Activated CD8-positive, alpha-beta memory T cell treated with anti-CD3 and anti-CD28 coated beads, Interleukin-2, amount 50 U/mL, for 1 hour (primary cell): ENCODE measurements at regions not wholly inside any gene's neighbourhood (a gene's known extent, or its start where the extent isn't known, plus 50 kb on each side); places are given as distances from the start of the nearest gene placed in this dataset.

Source experiments
- DNase-seq: peaks from one replicate; pipeline ENCODE4 v3.0.0-alpha.2; 2020; ENCODE audit errors: extremely low read depth

- DNase-seq, result no peak
Measured at GRCh38 chr2:12416600-12416999, 300.1 kb upstream of the TRIB2 start.

GRCh38 chr2:12417786-12418185 lies 298.9 kb upstream of the TRIB2 start:
- no peak for DNase-seq

- DNase-seq, result no peak
Measured at GRCh38 chr2:12419803-12420202, 296.9 kb upstream of the TRIB2 start.

- DNase-seq, result no peak
Measured at GRCh38 chr2:12421046-12421445, 295.7 kb upstream of the TRIB2 start.

GRCh38 chr2:12424219-12424618 lies 292.5 kb upstream of the TRIB2 start:
- no peak for DNase-seq

- DNase-seq, result no peak
Measured at GRCh38 chr2:12424809-12425208, 291.9 kb upstream of the TRIB2 start.

- DNase-seq, result no peak
Measured at GRCh38 chr2:12428324-12428723, 288.4 kb upstream of the TRIB2 start.

GRCh38 chr2:12428786-12429185 lies 287.9 kb upstream of the TRIB2 start:
- no peak for DNase-seq

- no peak for DNase-seq
Measured at GRCh38 chr2:12429779-12430406, 286.8 kb upstream of the TRIB2 start.

- no peak for DNase-seq
Measured at GRCh38 chr2:12430407-12431133, 286.2 kb upstream of the TRIB2 start.

GRCh38 chr2:12432985-12433625 lies 283.6 kb upstream of the TRIB2 start:
- no peak for DNase-seq

- DNase-seq, result no peak
Measured at GRCh38 chr2:12433626-12433990, 283.1 kb upstream of the TRIB2 start.

- no peak for DNase-seq
Measured at GRCh38 chr2:12434630-12435098, 282.1 kb upstream of the TRIB2 start.

- no peak for DNase-seq
Measured at GRCh38 chr2:12435430-12436222, 281.1 kb upstream of the TRIB2 start.

GRCh38 chr2:12436483-12436882 lies 280.3 kb upstream of the TRIB2 start:
- DNase-seq, result no peak

GRCh38 chr2:12436935-12437561 lies 279.7 kb upstream of the TRIB2 start:
- no peak for DNase-seq

- DNase-seq, result no peak
Measured at GRCh38 chr2:12440731-12441130, 276.0 kb upstream of the TRIB2 start.

GRCh38 chr2:12441750-12442475 lies 274.8 kb upstream of the TRIB2 start:
- no peak for DNase-seq

- no peak for DNase-seq
Measured at GRCh38 chr2:12442476-12442847, 274.3 kb upstream of the TRIB2 start.

GRCh38 chr2:12448846-12449505 lies 267.8 kb upstream of the TRIB2 start:
- DNase-seq, result no peak

GRCh38 chr2:12451726-12452125 lies 265.0 kb upstream of the TRIB2 start:
- no peak for DNase-seq
